ENCODE measurements at regions not wholly inside any gene's neighbourhood (a gene's known extent, or its start where the extent isn't known, plus 50 kb on each side); places are given as distances from the start of the nearest gene placed in this dataset.

DNA sequence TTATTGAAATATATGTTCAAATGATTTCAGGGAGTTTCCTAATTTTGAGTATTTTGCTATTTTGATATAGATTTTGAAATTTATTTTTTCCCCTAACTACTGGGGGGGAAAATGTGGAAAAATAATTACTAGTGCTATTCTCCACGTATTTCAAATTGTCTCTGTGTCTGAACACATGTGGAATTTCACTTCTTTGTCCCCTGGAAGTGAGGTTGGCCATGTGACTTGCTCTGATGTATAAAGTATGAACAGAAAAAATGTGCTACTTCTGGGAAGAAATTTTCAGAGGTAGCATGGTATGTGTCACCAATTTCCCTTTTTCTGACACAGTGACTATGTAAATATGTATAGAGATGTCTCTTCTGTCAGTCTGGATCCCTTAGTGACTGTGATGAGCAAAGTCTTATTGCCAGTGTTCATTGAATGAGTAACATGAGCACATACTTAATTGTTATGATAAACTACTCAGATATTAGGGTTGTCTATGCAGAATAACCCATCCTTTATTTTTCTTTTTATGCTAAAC is 215.4 kb upstream of the CCN2 start:
- H2BK5ac ChIP-seq (ENCODE audit: low read depth, low read length), result no peak overlapping the region
- no peak overlapping the region for H3K4me3 ChIP-seq (ENCODE audit: extremely low read depth in 1 of 4, insufficient read depth in 2 of 4, low read depth in 3 of 4, low read length in 4 of 4)
- no peak overlapping the region for H4K8ac ChIP-seq (ENCODE audit: extremely low read depth, insufficient read depth, low read length)
- no peaks in the 10 kb centered on the region; a peak in 1 of 7 replicates for H3K27me3 ChIP-seq (replicated peaks in 1 of 4; ENCODE audit: control insufficient read depth in 3 of 4, extremely low read depth in 1 of 4, insufficient read depth in 3 of 4, low read length in 3 of 4)
- H3K9me3 ChIP-seq (ENCODE audit: insufficient read depth in 2 of 2, low read depth in 1 of 2, low read length in 1 of 2), result no peaks in the 10 kb centered on the region
- H4K5ac ChIP-seq (ENCODE audit: insufficient read length, low read depth, low read length), result no peak overlapping the region
- H3K4ac ChIP-seq (replicated peaks; ENCODE audit: insufficient read length, low read depth, low read length), result no peak overlapping the region
- H3K4me1 ChIP-seq (replicated peaks in 1 of 4; ENCODE audit: control insufficient read depth in 3 of 4, insufficient read depth in 4 of 4, low read length in 3 of 4), result no peaks in the 10 kb centered on the region
- H3K18ac ChIP-seq (ENCODE audit: extremely low read depth, low read length), result no peak overlapping the region
- H3K27ac ChIP-seq (ENCODE audit: low read depth, low read length), result no peak overlapping the region
- no peaks in the 10 kb centered on the region for H3K36me3 ChIP-seq (ENCODE audit: control insufficient read depth in 2 of 4, insufficient read depth in 4 of 4, low read length in 3 of 4)
- H4K20me1 ChIP-seq (replicated peaks in 1 of 2; ENCODE audit: control insufficient read depth in 1 of 2, insufficient read depth in 2 of 2, low read length in 2 of 2), result no peaks in the 10 kb centered on the region
- no peaks in the 10 kb centered on the region for H3K79me1 ChIP-seq (ENCODE audit: low read depth, low read length)
- no peak for FAIRE-seq
- H3K14ac ChIP-seq (ENCODE audit: insufficient read length), result no peak overlapping the region
- H3K79me2 ChIP-seq (ENCODE audit: control insufficient read depth in 1 of 2, insufficient read depth in 2 of 2, low read length in 2 of 2), result no peaks in the 10 kb centered on the region
- no peak overlapping the region for H2BK120ac ChIP-seq (replicated peaks; ENCODE audit: low read depth, low read length)
- ChIA-PET CTCF (ENCODE audit: partially characterized antibody) (no interaction called here), POLR2A (ENCODE audit: partially characterized antibody) (interaction anchor here (2.1 kb wide), 1 partner anchor 217 kb away, joined by 8 read pairs; no protein-coding TSS in a partner anchor)
- no peak overlapping the region for H2AK5ac ChIP-seq (ENCODE audit: low read depth, low read length)
- H2BK15ac ChIP-seq (ENCODE audit: low read length), result no peak overlapping the region
- TF ChIP-seq NRF1 (IDR thresholded peaks at IDR 0.05; ENCODE audit: low read depth, low read length), result no peak
- TF ChIP-seq ASH2L (IDR thresholded peaks at IDR 0.05; ENCODE audit: low read length), result no peak
- no peak for TF ChIP-seq FOSL1 (IDR thresholded peaks at IDR 0.05; ENCODE audit: insufficient read depth, low read depth, low read length)
- TF ChIP-seq, protein P1, sequence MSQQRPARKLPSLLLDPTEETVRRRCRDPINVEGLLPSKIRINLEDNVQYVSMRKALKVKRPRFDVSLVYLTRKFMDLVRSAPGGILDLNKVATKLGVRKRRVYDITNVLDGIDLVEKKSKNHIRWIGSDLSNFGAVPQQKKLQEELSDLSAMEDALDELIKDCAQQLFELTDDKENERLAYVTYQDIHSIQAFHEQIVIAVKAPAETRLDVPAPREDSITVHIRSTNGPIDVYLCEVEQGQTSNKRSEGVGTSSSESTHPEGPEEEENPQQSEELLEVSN (IDR thresholded peaks at IDR 0.05), result no peak
- TF ChIP-seq TCF12 (IDR thresholded peaks at IDR 0.05; ENCODE audit: low read depth, low read length), result no peak
- no peak overlapping the region for H2BK20ac ChIP-seq (ENCODE audit: low read length)
- DNase-seq (ENCODE audit: low read depth in 1 of 2, low spot score in 2 of 2), result no peak
- no peak overlapping the region for H2AFZ ChIP-seq (ENCODE audit: low read length)
- no peak overlapping the region for H3K23ac ChIP-seq (ENCODE audit: insufficient read length)
- no peak overlapping the region for H3K9ac ChIP-seq (replicated peaks in 1 of 4; ENCODE audit: extremely low read depth in 1 of 4, low read depth in 3 of 4, low read length in 3 of 4)
- 81% methylated on average over 1 of the region's 1 CpG; no CpG with 5 or more reads in 1 of the 2 experiments for WGBS, 2 experiments (ENCODE audit: extremely low coverage in 1 of 2, insufficient coverage in 1 of 2, insufficient read length in 1 of 2, insufficient replicate concordance in 2 of 2, low coverage in 1 of 2, low lambda C conversion rate in 2 of 2, missing lambda C conversion rate in 1 of 2)
- no peak overlapping the region for H4K91ac ChIP-seq (replicated peaks; ENCODE audit: insufficient read length, low read length)
- no peak overlapping the region for H3K56ac ChIP-seq (replicated peaks; ENCODE audit: insufficient read length, low read depth, low read length)
- H2BK12ac ChIP-seq (ENCODE audit: low read depth, low read length), result no peak overlapping the region
- no peaks in the 10 kb centered on the region for H3K23me2 ChIP-seq (ENCODE audit: low read depth, low read length)
- no peak overlapping the region for H3K4me2 ChIP-seq (ENCODE audit: insufficient read depth in 1 of 2, low read depth in 2 of 2, low read length in 2 of 2)

All from H1 (cell line).